ENCODE measurements at regions not wholly inside any gene's neighbourhood (a gene's known extent, or its start where the extent isn't known, plus 50 kb on each side); places are given as distances from the start of the nearest gene placed in this dataset.

GRCh38 chr6:156131221-156131903, 645.8 kb upstream of the ARID1B start:
- TF ChIP-seq CTCF (IDR thresholded peaks at IDR 0.05; ENCODE audit: low read depth, low read length) = no peak
- Histone ChIP-seq H3K27ac (no peak overlapping the region), H3K9me3 (ENCODE audit: severe bottlenecking) (no peaks in the 10 kb centered on the region), H3K27me3 (ENCODE audit: insufficient read depth, low read depth, severe bottlenecking) (no peaks in the 10 kb centered on the region), H3K4me3 (ENCODE audit: low read depth, low read length) (no peak overlapping the region), H3K36me3 (no peaks in the 10 kb centered on the region)
- no peak for DNase-seq

- Histone ChIP-seq H3K27ac (no peak overlapping the region), H3K36me3 (no peaks in the 10 kb centered on the region), H3K4me3 (ENCODE audit: low read depth, low read length) (no peak overlapping the region), H3K27me3 (ENCODE audit: insufficient read depth, low read depth, severe bottlenecking) (no peaks in the 10 kb centered on the region), H3K9me3 (ENCODE audit: severe bottlenecking) (no peaks in the 10 kb centered on the region)
- no peak for TF ChIP-seq CTCF (IDR thresholded peaks at IDR 0.05; ENCODE audit: low read depth, low read length)
- DNase-seq = no peak
These were observed 650.6 kb upstream of the ARID1B start for GRCh38 chr6:156126535-156126934.

GRCh38 chr6:156125844-156126243, 651.3 kb upstream of the ARID1B start:
- no peak for DNase-seq
- Histone ChIP-seq H3K36me3 (no peaks in the 10 kb centered on the region), H3K27ac (no peak overlapping the region), H3K27me3 (ENCODE audit: insufficient read depth, low read depth, severe bottlenecking) (no peaks in the 10 kb centered on the region), H3K4me3 (ENCODE audit: low read depth, low read length) (no peak overlapping the region), H3K9me3 (ENCODE audit: severe bottlenecking) (no peaks in the 10 kb centered on the region)
- TF ChIP-seq CTCF (IDR thresholded peaks at IDR 0.05; ENCODE audit: low read depth, low read length) = no peak

- H3K9me3 ChIP-seq (ENCODE audit: severe bottlenecking) = no peaks in the 10 kb centered on the region
- no peak for TF ChIP-seq CTCF (IDR thresholded peaks at IDR 0.05; ENCODE audit: low read depth, low read length)
- no peaks in the 10 kb centered on the region for H3K27me3 ChIP-seq (ENCODE audit: insufficient read depth, low read depth, severe bottlenecking)
- H3K36me3 ChIP-seq = no peaks in the 10 kb centered on the region
- no peak for DNase-seq
- no peak overlapping the region for H3K27ac ChIP-seq
- H3K4me3 ChIP-seq (ENCODE audit: low read depth, low read length) = no peak overlapping the region
These were observed 653.4 kb upstream of the ARID1B start for GRCh38 chr6:156123731-156124130.

- no peak overlapping the region for H3K27ac ChIP-seq
- no peaks in the 10 kb centered on the region for H3K36me3 ChIP-seq
- H3K27me3 ChIP-seq (ENCODE audit: insufficient read depth, low read depth, severe bottlenecking) = no peaks in the 10 kb centered on the region
- no peaks in the 10 kb centered on the region for H3K9me3 ChIP-seq (ENCODE audit: severe bottlenecking)
- no peak for TF ChIP-seq CTCF (IDR thresholded peaks at IDR 0.05; ENCODE audit: low read depth, low read length)
- no peak for DNase-seq
- no peak overlapping the region for H3K4me3 ChIP-seq (ENCODE audit: low read depth, low read length)
These were observed 655.2 kb upstream of the ARID1B start for GRCh38 chr6:156121973-156122372.

GRCh38 chr6:156114541-156114940, 658.9 kb upstream of the NOX3 start:
- no peak for DNase-seq
- no peaks in the 10 kb centered on the region for H3K36me3 ChIP-seq
- H3K27me3 ChIP-seq (ENCODE audit: insufficient read depth, low read depth, severe bottlenecking) = no peaks in the 10 kb centered on the region
- H3K4me3 ChIP-seq (ENCODE audit: low read depth, low read length) = no peak overlapping the region
- no peak overlapping the region for H3K27ac ChIP-seq
- TF ChIP-seq CTCF (IDR thresholded peaks at IDR 0.05; ENCODE audit: low read depth, low read length) = no peak
- H3K9me3 ChIP-seq (ENCODE audit: severe bottlenecking) = no peaks in the 10 kb centered on the region

All from WERI-Rb-1 (cell line).